A673 (cell line): ENCODE measurements at regions not wholly inside any gene's neighbourhood (a gene's known extent, or its start where the extent isn't known, plus 50 kb on each side); places are given as distances from the start of the nearest gene placed in this dataset.
A peak's percentile ranks its signal among the peaks of the same experiment; 100 is the strongest.

Experiments
- BruUV-seq: library from RNA; stranded (reverse); fragments of 400-500 nt; replicated peaks from 2 replicates; lab custom pipeline; 2021; lab: Mats Ljungman, UMichigan
- CTCF ChIA-PET: fragments of 300-600 bp; sonication (Branson Sonifier 250); formaldehyde crosslinking; loops from one replicate; lab custom pipeline; 2022; ENCODE audit warnings: antibody characterized with exemption; lab: Charles Lee
- POLR2A ChIA-PET: fragments of 300-600 bp; sonication (Branson Sonifier 250); formaldehyde crosslinking; loops from one replicate; lab custom pipeline; 2022; ENCODE audit warnings: antibody characterized with exemption; ENCODE audit not compliant: low non-redundant PET; lab: Charles Lee
- DNase-seq: peaks from one replicate; pipeline ENCODE4 v3.0.0-alpha.2; 2015; ENCODE audit warnings: low spot score
- H3K27ac ChIP-seq: fragments of 200-600 bp; sonication (generic); 2 replicates; pipeline ENCODE4 v1.5.1; 2016; ENCODE audit warnings: mixed run types, low read depth, mild to moderate bottlenecking, mixed read lengths, antibody characterized with exemption, low read length; ENCODE audit not compliant: poor library complexity, severe bottlenecking
- H3K27me3 ChIP-seq: fragments of 200-600 bp; sonication (generic); replicated peaks from 2 replicates; pipeline ENCODE4 v1.6.1; 2017; ENCODE audit warnings: mixed run types, low read depth, mild to moderate bottlenecking, mixed read lengths, antibody characterized with exemption, low read length; ENCODE audit not compliant: insufficient read depth, poor library complexity
- H3K36me3 ChIP-seq: fragments of 200-600 bp; sonication (generic); 2 replicates; pipeline ENCODE4 v1.6.1; 2016; ENCODE audit warnings: mixed run types, mild to moderate bottlenecking, mixed read lengths, antibody characterized with exemption, low read length; ENCODE audit not compliant: insufficient read depth, poor library complexity, severe bottlenecking
- H3K4me1 ChIP-seq: fragments of 200-600 bp; sonication (generic); 2 replicates; pipeline ENCODE4 v1.6.1; 2017; ENCODE audit warnings: mixed run types, mild to moderate bottlenecking, mixed read lengths, antibody characterized with exemption, low read length; ENCODE audit not compliant: insufficient read depth, poor library complexity, severe bottlenecking
- H3K4me3 ChIP-seq: fragments of 200-600 bp; sonication (generic); 2 replicates; pipeline ENCODE4 v1.5.1; 2016; ENCODE audit warnings: low read depth, mixed run types, mild to moderate bottlenecking, mixed read lengths, low read length; ENCODE audit not compliant: poor library complexity, severe bottlenecking
- H3K9me3 ChIP-seq: fragments of 200-600 bp; sonication (generic); 2 replicates; pipeline ENCODE4 v1.6.1; 2016; ENCODE audit warnings: mixed run types, low read depth, mild to moderate bottlenecking, mixed read lengths, antibody characterized with exemption, low read length; ENCODE audit not compliant: poor library complexity, severe bottlenecking
- CTCF ChIP-seq: fragments of 300-800, 200-600 bp; sonication (generic); conservative IDR thresholded peaks from 2 replicates; pipeline ENCODE4 v1.5.1; 2017; ENCODE audit warnings: low read depth, mild to moderate bottlenecking, antibody characterized with exemption, low read length, moderate library complexity, mixed read lengths
- EZH2 ChIP-seq: fragments of 200-600 bp; sonication (generic); IDR thresholded peaks from 2 replicates; pipeline ENCODE4 v1.6.1; 2017; ENCODE audit warnings: borderline replicate concordance, low read depth, mild to moderate bottlenecking, mixed read lengths, antibody characterized with exemption, low read length; ENCODE audit not compliant: poor library complexity, severe bottlenecking
- intact Hi-C: fragments of 100-400 bp; cut with micrococcal nuclease; formaldehyde crosslinking; loops from one replicate; pipeline ENCODE4 v1.10.0; 2022; ENCODE audit not compliant: unreplicated experiment

- TF ChIP-seq EZH2: no peak
- TF ChIP-seq CTCF: no peak
- Histone ChIP-seq H3K27ac (no peak overlapping the region), H3K36me3 (no peaks in the 10 kb centered on the region), H3K4me3 (no peak overlapping the region), H3K9me3 (no peaks in the 10 kb centered on the region), H3K27me3 (no peaks in the 10 kb centered on the region), H3K4me1 (no peaks in the 10 kb centered on the region)
- DNase-seq: no peak
- no TSS peak for BruUV-seq
- ChIA-PET POLR2A (no interaction called here), CTCF (interaction anchor here (0.5 kb wide), 1 partner anchor 25 kb away, joined by 4 read pairs; no protein-coding TSS in a partner anchor)
- intact Hi-C loops: no loop called here
These were observed 69.2 kb upstream of the TBC1D5 start for GRCh38 chr3:17811646-17812045.

GRCh38 chr3:17810759-17811158, 68.3 kb upstream of the TBC1D5 start:
- intact Hi-C loops: no loop called here

GRCh38 chr3:17808994-17809393, 66.6 kb upstream of the TBC1D5 start:
- no peaks in the 10 kb centered on the region for H3K9me3 ChIP-seq
- DNase-seq: peak; percentile 6
- TF ChIP-seq CTCF (no peak), EZH2 (no peak)
- no peak overlapping the region for H3K4me3 ChIP-seq
- no peaks in the 10 kb centered on the region for H3K27me3 ChIP-seq
- ChIA-PET POLR2A (no interaction called here), CTCF (no interaction called here)
- intact Hi-C loops: no loop called here
- H3K36me3 ChIP-seq: no peaks in the 10 kb centered on the region
- H3K27ac ChIP-seq: no peak overlapping the region
- no TSS peak for BruUV-seq
- no peaks in the 10 kb centered on the region for H3K4me1 ChIP-seq

More at GRCh38 chr3:17810759-17811158, 68.3 kb upstream of the TBC1D5 start:
- Histone ChIP-seq H3K27ac (no peak overlapping the region), H3K4me1 (no peaks in the 10 kb centered on the region), H3K4me3 (no peak overlapping the region), H3K27me3 (no peaks in the 10 kb centered on the region), H3K36me3 (no peaks in the 10 kb centered on the region), H3K9me3 (no peaks in the 10 kb centered on the region)
- CTCF ChIA-PET: no interaction called here
- no peak for TF ChIP-seq EZH2
- 0 out of 2 replicates have a peak, but pooled peaks have one; percentile 23 for TF ChIP-seq CTCF
- POLR2A ChIA-PET: no interaction called here
- DNase-seq: peak; percentile 33
- BruUV-seq: no TSS peak
